ENCODE measurements at regions not wholly inside any gene's neighbourhood (a gene's known extent, or its start where the extent isn't known, plus 50 kb on each side); places are given as distances from the start of the nearest gene placed in this dataset.

GRCh38 chr1:178574345-178574744 lies 61.4 kb downstream of the TEX35 start:
- TF ChIP-seq CTCF (IDR thresholded peaks at IDR 0.05): no peak
- TF ChIP-seq POLR2A (IDR thresholded peaks at IDR 0.05): no peak
- no peak for TF ChIP-seq EP300 (IDR thresholded peaks at IDR 0.05)
- TF ChIP-seq POLR2AphosphoS5 (IDR thresholded peaks at IDR 0.05): no peak

Data from gastroesophageal sphincter (tissue), 3 donors.